ENCODE measurements at regions not wholly inside any gene's neighbourhood (a gene's known extent, or its start where the extent isn't known, plus 50 kb on each side); places are given as distances from the start of the nearest gene placed in this dataset.

DNA sequence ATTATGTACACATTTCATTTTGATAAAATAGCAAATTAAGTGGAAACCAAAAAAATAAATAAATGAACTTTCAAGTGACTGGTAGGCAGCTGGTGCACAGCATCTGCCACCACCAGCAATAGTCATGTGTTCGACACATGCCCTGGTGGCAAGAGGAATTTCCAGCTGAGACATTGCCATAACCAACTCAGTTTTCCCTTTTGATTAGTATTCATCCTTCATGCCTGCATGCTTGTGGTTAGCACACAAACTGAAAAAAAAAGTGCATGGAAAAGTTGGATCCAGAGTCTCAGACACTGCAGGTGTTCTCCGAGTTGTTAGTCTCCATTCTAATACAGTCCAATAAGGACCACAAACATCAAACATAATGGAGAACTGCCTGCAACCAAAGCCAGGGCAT lies 156.0 kb upstream of the SOX4 start:
- no TSS peak for BruUV-seq (replicated peaks)
- H3K4me1 ChIP-seq (ENCODE audit: control insufficient read depth in 1 of 2, insufficient read depth in 2 of 2, low read length in 2 of 2) = peaks cover 5% of the 10 kb centered on the region in 2 experiments; a peak in 2 of 4 replicates
- no peaks in the 10 kb centered on the region for H3K9me2 ChIP-seq (ENCODE audit: insufficient read depth)
- H3K79me2 ChIP-seq (ENCODE audit: insufficient read depth, low read length) = no peaks in the 10 kb centered on the region
- no peaks in the 10 kb centered on the region for H4K20me1 ChIP-seq (ENCODE audit: insufficient read depth)
- no peak for ATAC-seq
- no peak overlapping the region for H3K9ac ChIP-seq (ENCODE audit: low read length)
- no peak overlapping the region for H2AFZ ChIP-seq (ENCODE audit: low read depth, low read length, poor library complexity, severe bottlenecking)
- H3K36me3 ChIP-seq (ENCODE audit: control insufficient read depth in 1 of 2, insufficient read depth in 2 of 2, low read length in 2 of 2) = no peaks in the 10 kb centered on the region
- no peak for TF ChIP-seq TCF7L2 (IDR thresholded peaks at IDR 0.05; ENCODE audit: borderline replicate concordance, extremely low read depth, insufficient read depth, insufficient read length)
- no peak for TF ChIP-seq YY1 (IDR thresholded peaks at IDR 0.05; ENCODE audit: extremely low read depth, insufficient replicate concordance, low read depth, low read length)
- no peak for TF ChIP-seq ELF1 (IDR thresholded peaks at IDR 0.05; ENCODE audit: borderline replicate concordance, low read depth)
- no peak for TF ChIP-seq POLR2AphosphoS5 (IDR thresholded peaks at IDR 0.05; ENCODE audit: low read depth, low read length)
- TF ChIP-seq JUND (IDR thresholded peaks at IDR 0.05) = no peak
- TF ChIP-seq CEBPB (IDR thresholded peaks at IDR 0.05; ENCODE audit: low read depth) = no peak
- TF ChIP-seq, protein P1, sequence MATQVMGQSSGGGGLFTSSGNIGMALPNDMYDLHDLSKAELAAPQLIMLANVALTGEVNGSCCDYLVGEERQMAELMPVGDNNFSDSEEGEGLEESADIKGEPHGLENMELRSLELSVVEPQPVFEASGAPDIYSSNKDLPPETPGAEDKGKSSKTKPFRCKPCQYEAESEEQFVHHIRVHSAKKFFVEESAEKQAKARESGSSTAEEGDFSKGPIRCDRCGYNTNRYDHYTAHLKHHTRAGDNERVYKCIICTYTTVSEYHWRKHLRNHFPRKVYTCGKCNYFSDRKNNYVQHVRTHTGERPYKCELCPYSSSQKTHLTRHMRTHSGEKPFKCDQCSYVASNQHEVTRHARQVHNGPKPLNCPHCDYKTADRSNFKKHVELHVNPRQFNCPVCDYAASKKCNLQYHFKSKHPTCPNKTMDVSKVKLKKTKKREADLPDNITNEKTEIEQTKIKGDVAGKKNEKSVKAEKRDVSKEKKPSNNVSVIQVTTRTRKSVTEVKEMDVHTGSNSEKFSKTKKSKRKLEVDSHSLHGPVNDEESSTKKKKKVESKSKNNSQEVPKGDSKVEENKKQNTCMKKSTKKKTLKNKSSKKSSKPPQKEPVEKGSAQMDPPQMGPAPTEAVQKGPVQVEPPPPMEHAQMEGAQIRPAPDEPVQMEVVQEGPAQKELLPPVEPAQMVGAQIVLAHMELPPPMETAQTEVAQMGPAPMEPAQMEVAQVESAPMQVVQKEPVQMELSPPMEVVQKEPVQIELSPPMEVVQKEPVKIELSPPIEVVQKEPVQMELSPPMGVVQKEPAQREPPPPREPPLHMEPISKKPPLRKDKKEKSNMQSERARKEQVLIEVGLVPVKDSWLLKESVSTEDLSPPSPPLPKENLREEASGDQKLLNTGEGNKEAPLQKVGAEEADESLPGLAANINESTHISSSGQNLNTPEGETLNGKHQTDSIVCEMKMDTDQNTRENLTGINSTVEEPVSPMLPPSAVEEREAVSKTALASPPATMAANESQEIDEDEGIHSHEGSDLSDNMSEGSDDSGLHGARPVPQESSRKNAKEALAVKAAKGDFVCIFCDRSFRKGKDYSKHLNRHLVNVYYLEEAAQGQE (IDR thresholded peaks at IDR 0.05; ENCODE audit: low read depth) = no peak
- TF ChIP-seq, protein P2, sequence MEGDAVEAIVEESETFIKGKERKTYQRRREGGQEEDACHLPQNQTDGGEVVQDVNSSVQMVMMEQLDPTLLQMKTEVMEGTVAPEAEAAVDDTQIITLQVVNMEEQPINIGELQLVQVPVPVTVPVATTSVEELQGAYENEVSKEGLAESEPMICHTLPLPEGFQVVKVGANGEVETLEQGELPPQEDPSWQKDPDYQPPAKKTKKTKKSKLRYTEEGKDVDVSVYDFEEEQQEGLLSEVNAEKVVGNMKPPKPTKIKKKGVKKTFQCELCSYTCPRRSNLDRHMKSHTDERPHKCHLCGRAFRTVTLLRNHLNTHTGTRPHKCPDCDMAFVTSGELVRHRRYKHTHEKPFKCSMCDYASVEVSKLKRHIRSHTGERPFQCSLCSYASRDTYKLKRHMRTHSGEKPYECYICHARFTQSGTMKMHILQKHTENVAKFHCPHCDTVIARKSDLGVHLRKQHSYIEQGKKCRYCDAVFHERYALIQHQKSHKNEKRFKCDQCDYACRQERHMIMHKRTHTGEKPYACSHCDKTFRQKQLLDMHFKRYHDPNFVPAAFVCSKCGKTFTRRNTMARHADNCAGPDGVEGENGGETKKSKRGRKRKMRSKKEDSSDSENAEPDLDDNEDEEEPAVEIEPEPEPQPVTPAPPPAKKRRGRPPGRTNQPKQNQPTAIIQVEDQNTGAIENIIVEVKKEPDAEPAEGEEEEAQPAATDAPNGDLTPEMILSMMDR (IDR thresholded peaks at IDR 0.05 in 2 of 3, conservative IDR thresholded peaks at IDR 0.05 in 1 of 3; ENCODE audit: borderline replicate concordance in 1 of 3, insufficient read depth in 1 of 3, low read depth in 2 of 3, low read length in 2 of 3) = no peak
- TF ChIP-seq EZH2phosphoT487 (IDR thresholded peaks at IDR 0.05; ENCODE audit: borderline replicate concordance) = no peak
- TF ChIP-seq ZFX (IDR thresholded peaks at IDR 0.05) = no peak
- TF ChIP-seq EZH2 (IDR thresholded peaks at IDR 0.05) = no peak
- TF ChIP-seq, protein P3, sequence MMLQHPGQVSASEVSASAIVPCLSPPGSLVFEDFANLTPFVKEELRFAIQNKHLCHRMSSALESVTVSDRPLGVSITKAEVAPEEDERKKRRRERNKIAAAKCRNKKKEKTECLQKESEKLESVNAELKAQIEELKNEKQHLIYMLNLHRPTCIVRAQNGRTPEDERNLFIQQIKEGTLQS (IDR thresholded peaks at IDR 0.05) = no peak
- TF ChIP-seq SRF (IDR thresholded peaks at IDR 0.05; ENCODE audit: low read depth) = no peak
- TF ChIP-seq, protein P4, sequence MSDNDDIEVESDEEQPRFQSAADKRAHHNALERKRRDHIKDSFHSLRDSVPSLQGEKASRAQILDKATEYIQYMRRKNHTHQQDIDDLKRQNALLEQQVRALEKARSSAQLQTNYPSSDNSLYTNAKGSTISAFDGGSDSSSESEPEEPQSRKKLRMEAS (IDR thresholded peaks at IDR 0.05) = no peak
- no peak for TF ChIP-seq POLR2A (IDR thresholded peaks at IDR 0.05; ENCODE audit: borderline replicate concordance, extremely low read depth, insufficient read depth, insufficient read length)
- TF ChIP-seq FOSL1 (IDR thresholded peaks at IDR 0.05; ENCODE audit: low read depth) = no peak
- no peaks in the 10 kb centered on the region for H3K27me3 ChIP-seq (ENCODE audit: insufficient read depth, low read length)
- intact Hi-C loops (cut with micrococcal nuclease) = no loop called here
- H3K4me3 ChIP-seq (replicated peaks in 1 of 2; ENCODE audit: low read depth in 1 of 2, low read length in 2 of 2) = no peak overlapping the region
- no peak for DNase-seq (ENCODE audit: low read depth, low spot score)
- H3K4me2 ChIP-seq (ENCODE audit: low read length) = no peak overlapping the region
- H3K9me3 ChIP-seq (ENCODE audit: control insufficient read depth in 1 of 2, insufficient read depth in 1 of 2, low read depth in 1 of 2, low read length in 2 of 2) = no peaks in the 10 kb centered on the region
- ChIA-PET POLR2A (no interaction called here), RAD21 (ENCODE audit: low non-redundant PET in 1 of 2, low total read pairs in 2 of 2, uncharacterized antibody in 2 of 2, unreplicated experiment in 2 of 2) (no interaction called here), CTCF (no interaction called here)
- H3K27ac ChIP-seq (ENCODE audit: low read depth, low read length) = no peak overlapping the region

Measured in HCT116 (cell line).